GM12891 (cell line): ENCODE measurements at regions not wholly inside any gene's neighbourhood (a gene's known extent, or its start where the extent isn't known, plus 50 kb on each side); places are given as distances from the start of the nearest gene placed in this dataset.
"Not testable (repeated sequence)": the region's sequence is repeated elsewhere in the genome, so short reads cannot be mapped to it uniquely, and the experiment has no call there.

Source experiments
- DNase-seq: peaks from one replicate; pipeline ENCODE4 v3.0.0; 2011; ENCODE audit warnings: low spot score; ENCODE audit not compliant: insufficient read length
- FAIRE-seq: peaks from 2 replicates; lab custom pipeline; 2011; peaks lifted over from hg19 to GRCh38; lab: Jason Lieb, UNC
- PAX5 ChIP-seq: IDR thresholded peaks from 2 replicates; pipeline ENCODE4 v1.6.1; 2011; ENCODE audit warnings: low read length, moderate library complexity, mild to moderate bottlenecking; ENCODE audit not compliant: insufficient read depth, severe bottlenecking
- POLR2A ChIP-seq: IDR thresholded peaks from 2 replicates; pipeline ENCODE4 v1.6.1; 2011; ENCODE audit warnings: low read depth, low read length, control low read depth
- POLR2AphosphoS5 ChIP-seq: IDR thresholded peaks from 2 replicates; pipeline ENCODE4 v1.6.1; 2011; ENCODE audit warnings: low read depth, low read length, control low read depth
- POU2F2 ChIP-seq: IDR thresholded peaks from 2 replicates; pipeline ENCODE4 v1.6.1; 2011; ENCODE audit warnings: low read depth, mild to moderate bottlenecking, control low read depth, low read length, moderate library complexity
- SPI1 ChIP-seq: IDR thresholded peaks from 2 replicates; pipeline ENCODE4 v1.6.1; 2011; ENCODE audit warnings: low read depth, low read length, control low read depth
- TAF1 ChIP-seq: IDR thresholded peaks from 2 replicates; pipeline ENCODE4 v1.6.1; 2011; ENCODE audit warnings: low read depth, low read length, control low read depth

DNA sequence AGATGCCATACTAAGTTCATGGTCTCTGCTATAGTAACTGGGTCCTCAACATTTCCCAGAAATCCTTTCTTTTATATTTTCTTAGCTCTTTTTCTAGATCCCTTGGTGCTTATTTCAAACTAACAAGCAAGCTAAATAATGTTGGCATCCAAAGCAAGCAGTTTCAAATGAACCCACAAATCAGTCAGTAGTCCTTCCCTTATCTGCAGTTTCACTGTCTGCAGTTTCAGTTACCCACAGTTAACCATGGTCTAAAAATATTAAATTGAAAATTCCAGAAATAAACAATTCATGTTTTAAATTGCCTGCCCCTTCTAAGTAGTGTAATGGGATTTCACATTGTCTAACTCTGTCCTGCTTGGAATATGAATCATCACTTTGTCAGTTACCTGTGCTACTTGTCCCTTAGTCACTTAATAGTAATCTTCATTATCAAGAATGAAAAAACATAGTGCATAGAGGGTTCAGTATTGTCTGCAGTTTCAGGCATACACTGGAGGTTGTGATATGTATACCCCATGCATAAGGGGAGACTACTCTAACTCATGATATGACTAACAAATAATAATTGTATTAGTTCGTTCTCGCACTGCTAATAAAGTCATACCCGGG is 633.7 kb downstream of the MECOM start:
- no peak for TF ChIP-seq SPI1
- no peak for TF ChIP-seq TAF1
- TF ChIP-seq POLR2A, result no peak
- TF ChIP-seq POLR2AphosphoS5, result no peak
- TF ChIP-seq PAX5, result no peak
- no peak for TF ChIP-seq POU2F2
- no peak for FAIRE-seq
- no peak for DNase-seq

DNA sequence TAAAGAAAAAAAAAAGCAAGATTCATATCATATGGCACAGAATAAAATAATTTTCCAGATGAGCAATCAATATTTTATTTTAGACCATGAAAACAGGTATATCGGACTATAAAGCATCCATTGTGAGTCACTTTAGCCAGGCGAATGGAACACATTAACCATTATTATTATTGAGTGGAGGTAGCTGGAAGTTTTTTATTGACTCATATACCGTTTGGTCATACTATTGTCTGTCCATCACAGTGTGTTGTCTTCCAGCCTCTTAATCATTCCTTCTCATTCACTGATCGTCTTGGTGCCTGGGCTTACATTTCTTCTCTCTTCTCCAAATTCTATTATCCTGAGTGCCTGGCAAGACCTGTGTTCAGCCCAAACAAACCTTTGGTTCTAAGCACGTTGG is 634.8 kb downstream of the MECOM start:
- no peak for DNase-seq
- FAIRE-seq, result no peak
- TF ChIP-seq SPI1 (no peak), PAX5 (no peak), POU2F2 (no peak), POLR2A (no peak), TAF1 (no peak), POLR2AphosphoS5 (no peak)

DNA sequence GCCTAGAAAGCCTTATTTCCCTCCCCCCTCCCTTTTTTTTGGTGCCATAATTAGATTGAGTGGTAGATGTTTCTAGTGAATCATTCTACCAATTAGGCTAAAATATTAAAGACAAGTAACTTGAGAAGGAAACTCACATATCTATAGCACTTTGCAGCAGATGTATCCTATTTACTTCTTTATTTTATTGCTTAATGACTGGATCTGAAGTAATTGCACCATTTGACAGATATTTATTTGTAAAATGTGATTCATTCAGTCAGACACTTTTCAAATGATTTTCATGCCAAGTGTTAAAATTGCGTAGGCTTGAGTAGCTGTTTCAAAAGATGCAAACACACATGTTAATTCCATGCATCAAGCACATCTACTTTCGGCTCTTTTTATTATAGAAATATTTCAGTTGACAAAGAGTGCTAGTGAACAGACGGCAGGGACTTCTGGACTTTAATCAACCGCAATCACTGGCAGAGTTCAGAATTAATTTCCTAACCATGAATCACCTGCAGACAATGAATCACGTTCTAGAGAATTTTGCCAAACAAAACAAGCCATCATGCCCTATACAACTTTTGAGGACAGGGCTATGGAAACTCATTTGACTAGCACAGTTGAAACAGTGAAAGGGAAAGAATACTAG is 636.8 kb downstream of the MECOM start:
- FAIRE-seq, result no peak
- TF ChIP-seq PAX5 (no peak), POLR2AphosphoS5 (no peak), TAF1 (no peak), SPI1 (no peak), POU2F2 (no peak), POLR2A (no peak)
- no peak for DNase-seq

GRCh38 chr3:169022457-169022856 is 641.1 kb downstream of the MECOM start:
- DNase-seq (no peak), FAIRE-seq (no peak)
- TF ChIP-seq PAX5 (no peak), POU2F2 (no peak)

DNA sequence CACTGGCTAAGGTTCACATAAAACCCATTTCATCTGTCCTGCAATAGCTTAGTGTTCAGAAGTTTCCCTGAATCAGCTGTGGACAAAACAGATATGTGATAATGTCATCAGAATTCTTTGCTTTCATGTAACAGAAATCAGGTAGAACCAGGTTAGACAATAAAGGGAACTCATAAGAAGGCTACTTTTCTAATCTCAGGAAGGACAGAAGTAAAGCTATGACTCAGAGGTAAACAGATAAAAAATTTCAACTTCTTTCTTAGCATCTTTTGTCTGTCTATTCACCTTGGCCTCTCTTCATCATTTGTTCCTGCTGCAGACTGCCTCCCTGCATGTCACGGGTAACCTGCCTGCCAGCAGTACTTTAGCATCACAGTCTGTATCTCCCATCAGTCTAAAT is 643.1 kb downstream of the MECOM start:
- TF ChIP-seq TAF1, result no peak
- no peak for TF ChIP-seq POLR2AphosphoS5
- TF ChIP-seq POU2F2, result no peak
- TF ChIP-seq SPI1, result no peak
- TF ChIP-seq POLR2A, result no peak
- no peak for TF ChIP-seq PAX5
- FAIRE-seq (no peak), DNase-seq (no peak)

DNA sequence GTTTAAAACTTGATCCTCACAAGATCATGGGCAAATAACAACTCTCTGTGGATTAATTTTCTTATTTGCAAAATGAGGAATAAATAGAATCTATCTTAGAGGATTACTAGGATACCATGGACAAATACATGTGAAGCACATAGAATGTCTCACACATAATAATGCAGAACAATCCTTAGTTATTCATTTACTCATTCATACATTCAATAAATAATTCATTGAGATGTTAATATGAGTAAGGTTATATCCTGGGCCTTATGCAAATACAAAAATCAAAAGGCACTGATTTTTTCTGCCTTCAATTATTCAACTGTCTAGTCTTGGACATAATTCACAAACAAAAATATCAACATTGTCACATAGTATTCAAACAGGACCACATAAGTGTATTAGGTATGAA is 654.1 kb downstream of the MECOM start:
- DNase-seq (no peak), FAIRE-seq (no peak)
- TF ChIP-seq POLR2A (no peak), POU2F2 (no peak), SPI1 (no peak), PAX5 (no peak), TAF1 (no peak), POLR2AphosphoS5 (no peak)

GRCh38 chr3:169008776-169009358 is 654.6 kb downstream of the MECOM start:
- FAIRE-seq (no peak), DNase-seq (no peak)
- TF ChIP-seq SPI1 (no peak), POLR2AphosphoS5 (no peak), TAF1 (no peak), PAX5 (no peak), POU2F2 (no peak), POLR2A (no peak)

GRCh38 chr3:169007145-169007544 is 656.4 kb downstream of the MECOM start:
- FAIRE-seq, result no peak
- TF ChIP-seq POU2F2 (no peak), POLR2A (no peak), POLR2AphosphoS5 (no peak), TAF1 (no peak), PAX5 (no peak), SPI1 (no peak)
- no peak for DNase-seq

DNA sequence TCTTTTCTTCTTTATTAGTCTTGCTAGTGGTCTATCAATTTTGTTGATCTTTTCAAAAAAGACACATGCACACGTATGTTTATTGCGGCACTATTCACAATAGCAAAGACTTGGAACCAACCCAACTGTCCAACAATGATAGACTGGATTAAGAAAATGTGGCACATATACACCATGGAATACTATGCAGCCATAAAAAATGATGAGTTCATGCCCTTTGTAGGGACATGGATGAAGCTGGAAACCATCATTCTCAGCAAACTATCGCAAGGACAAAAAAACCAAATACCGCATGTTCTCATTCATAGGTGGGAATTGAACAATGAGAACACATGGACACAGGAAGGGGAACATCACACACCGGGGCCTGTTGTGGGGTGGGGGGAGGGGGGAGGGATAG is 657.1 kb downstream of the MECOM start:
- not testable (repeated sequence) for FAIRE-seq, DNase-seq

DNA sequence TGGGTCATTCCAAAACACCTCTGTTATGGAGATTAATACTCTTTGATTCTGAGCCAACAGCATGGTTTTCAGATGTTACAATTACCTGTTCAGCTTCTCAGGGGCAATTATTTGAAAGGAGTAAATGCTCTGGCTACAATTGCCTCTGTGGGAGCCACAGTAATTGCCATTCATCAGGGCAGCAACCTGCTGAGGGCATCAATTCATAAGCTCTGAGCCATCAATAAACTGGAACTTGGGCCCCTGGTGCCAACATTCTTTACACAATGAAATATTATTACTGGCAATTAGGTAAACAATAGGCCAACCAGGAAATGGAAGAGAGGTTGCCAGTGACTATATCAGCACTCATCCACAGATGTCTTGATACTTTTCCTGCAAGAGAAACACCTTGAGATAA is 660.8 kb downstream of the MECOM start:
- FAIRE-seq, result no peak
- TF ChIP-seq POLR2A (no peak), SPI1 (no peak), TAF1 (no peak), PAX5 (no peak), POU2F2 (no peak), POLR2AphosphoS5 (no peak)
- no peak for DNase-seq
